RKO (cell line): ENCODE measurements at regions not wholly inside any gene's neighbourhood (a gene's known extent, or its start where the extent isn't known, plus 50 kb on each side); places are given as distances from the start of the nearest gene placed in this dataset.
"Not testable (repeated sequence)": the region's sequence is repeated elsewhere in the genome, so short reads cannot be mapped to it uniquely, and the experiment has no call there.

ENCODE experiments used
- DNase-seq: peaks from one replicate; pipeline ENCODE4 v3.0.0-alpha.2; 2016; ENCODE audit warnings: low spot score

DNA sequence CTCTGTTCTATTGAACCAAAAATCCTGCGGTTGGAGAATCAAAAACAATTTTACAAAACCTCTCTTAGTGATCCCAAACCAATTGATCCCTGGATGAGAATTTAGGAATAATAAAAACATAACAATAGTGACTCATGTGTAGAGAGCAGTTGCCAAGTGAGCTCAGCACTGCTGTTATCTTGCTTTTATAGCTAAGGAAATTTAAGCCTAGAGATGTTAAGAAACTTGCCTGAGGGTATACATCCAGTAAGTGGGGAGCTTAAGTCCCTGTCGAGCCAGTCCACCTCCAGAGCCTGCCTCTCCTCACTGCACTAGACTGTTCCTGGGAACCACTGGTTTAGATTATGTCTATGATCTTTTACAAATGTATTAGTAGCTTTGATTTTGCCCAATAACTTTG is 358.4 kb upstream of the LMCD1 start:
- no peak for DNase-seq

DNA sequence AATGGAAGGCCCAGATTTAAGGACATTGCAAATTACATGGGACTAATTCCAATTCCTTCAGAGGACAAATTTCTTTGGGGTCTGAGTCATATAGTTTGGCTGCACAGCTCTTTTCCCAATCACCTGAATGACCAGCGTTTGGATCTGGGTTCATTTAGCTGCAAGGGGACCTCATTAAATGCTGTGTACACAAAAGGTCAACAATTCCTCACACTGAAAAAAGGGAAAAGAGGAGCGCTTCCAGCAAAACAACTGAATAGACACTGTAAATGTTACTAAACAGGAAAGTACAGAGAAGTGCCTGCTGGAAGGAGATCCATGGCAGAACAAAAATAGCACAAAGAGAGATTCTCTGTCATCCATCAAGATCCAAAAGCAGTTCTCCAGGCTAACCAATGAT is 356.0 kb upstream of the LMCD1 start:
- DNase-seq = no peak

GRCh38 chr3:8147711-8148110 is 353.9 kb upstream of the LMCD1 start:
- DNase-seq = no peak

DNA sequence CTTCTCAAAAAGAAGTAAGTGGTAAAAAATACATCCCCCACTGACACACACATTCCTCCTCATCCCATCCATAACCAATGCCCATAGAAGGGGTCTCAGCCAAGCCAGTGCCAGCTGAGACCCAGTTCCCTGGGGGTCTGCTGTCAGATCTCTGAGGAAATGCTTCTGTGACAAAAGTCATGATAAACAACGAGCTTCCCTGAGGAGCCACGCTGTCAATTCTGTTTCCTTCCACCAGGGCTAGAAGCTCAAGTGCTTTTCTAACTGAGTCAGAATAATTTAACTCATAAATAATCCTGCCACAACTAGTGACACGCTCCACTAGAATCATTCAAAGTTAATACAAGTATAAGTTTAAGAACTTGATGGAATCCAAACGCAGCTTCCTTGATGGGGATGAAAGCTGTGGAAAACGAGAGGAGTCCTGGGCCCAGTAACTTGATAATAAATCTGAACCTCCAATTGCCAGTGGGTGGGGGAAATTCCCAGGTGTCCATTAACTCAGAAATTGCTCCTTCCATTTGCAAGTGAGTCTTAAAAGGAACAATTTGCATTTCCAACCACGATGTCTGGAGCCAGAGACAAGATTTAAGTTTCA is 348.7 kb upstream of the LMCD1 start:
- DNase-seq = no peak

- no peak for DNase-seq
Observed at GRCh38 chr3:8153800-8154199, 347.8 kb upstream of the LMCD1 start.

DNA sequence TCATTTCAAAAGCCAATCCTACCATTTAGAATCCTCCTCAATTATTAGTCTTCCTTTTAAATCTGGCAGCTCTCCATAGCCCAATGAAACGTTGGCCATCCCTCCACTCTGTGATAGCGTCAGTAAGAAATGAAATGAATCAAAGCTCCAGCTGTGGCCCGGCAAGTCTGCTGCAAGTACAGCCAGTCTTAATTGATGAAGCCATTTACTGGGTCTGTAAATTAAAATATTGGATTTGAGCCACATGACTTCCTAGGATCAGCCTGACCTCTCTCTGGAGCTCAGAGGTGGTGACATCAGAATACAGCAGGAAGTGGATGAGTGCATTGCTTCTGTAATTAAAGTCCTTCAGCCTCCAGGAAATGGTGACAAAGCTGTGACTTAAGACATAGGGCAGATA is 347.0 kb upstream of the LMCD1 start:
- no peak for DNase-seq

- no peak for DNase-seq
Observed at GRCh38 chr3:8156138-8156537, 345.5 kb upstream of the LMCD1 start.

DNA sequence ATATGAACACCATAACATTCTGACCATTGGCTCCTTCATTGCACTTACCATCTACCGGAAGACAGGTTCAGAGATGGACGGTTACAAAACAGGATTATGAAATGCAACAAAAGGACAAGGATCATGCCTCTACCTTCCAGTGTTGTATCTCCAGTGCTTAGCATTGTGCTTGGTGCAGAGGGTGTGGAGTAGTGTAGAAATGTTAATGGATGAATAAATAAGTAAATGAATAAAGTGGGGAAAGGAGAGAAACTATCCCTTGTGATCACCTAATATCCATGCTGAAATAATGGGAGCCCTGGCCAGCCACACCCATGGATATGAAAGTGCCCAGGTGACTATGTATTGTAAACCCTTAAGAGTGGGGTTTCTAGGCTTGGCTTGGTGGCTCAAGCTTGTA is 344.8 kb upstream of the LMCD1 start:
- DNase-seq = no peak

- no peak for DNase-seq
Observed at GRCh38 chr3:8157640-8158039, 344.0 kb upstream of the LMCD1 start.

GRCh38 chr3:8164145-8164544 is 337.5 kb upstream of the LMCD1 start:
- DNase-seq = peak; percentile 29

GRCh38 chr3:8166014-8166413 is 335.6 kb upstream of the LMCD1 start:
- no peak for DNase-seq

GRCh38 chr3:8170971-8171508 is 330.6 kb upstream of the LMCD1 start:
- DNase-seq = no peak

- no peak for DNase-seq
Observed at GRCh38 chr3:8173892-8174291, 327.7 kb upstream of the LMCD1 start.

GRCh38 chr3:8176759-8177483 is 324.7 kb upstream of the LMCD1 start:
- not testable (repeated sequence) for DNase-seq

- not testable (repeated sequence) for DNase-seq
Observed at GRCh38 chr3:8178516-8178915, 323.1 kb upstream of the LMCD1 start.

DNA sequence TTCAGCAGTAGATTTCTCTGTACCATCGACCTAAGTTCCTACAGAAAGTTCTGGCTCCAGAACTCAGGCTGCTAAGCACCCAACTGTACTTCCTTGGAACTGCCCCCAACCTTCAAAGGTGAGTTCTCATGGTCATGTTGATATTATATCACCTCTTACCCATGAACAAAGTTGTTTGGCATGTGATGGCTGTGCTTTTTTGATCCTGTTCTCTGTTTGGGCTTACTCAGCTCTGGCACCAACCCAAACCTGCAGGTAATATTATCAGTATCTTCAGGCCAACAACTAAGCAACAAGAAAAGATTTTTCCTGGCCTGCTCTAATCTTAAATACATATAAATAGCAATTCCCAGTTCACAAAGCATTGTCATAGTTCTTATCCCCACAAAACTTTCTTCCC is 318.7 kb upstream of the LMCD1 start:
- DNase-seq = no peak

GRCh38 chr3:8183627-8184026 is 318.0 kb upstream of the LMCD1 start:
- DNase-seq = no peak

DNA sequence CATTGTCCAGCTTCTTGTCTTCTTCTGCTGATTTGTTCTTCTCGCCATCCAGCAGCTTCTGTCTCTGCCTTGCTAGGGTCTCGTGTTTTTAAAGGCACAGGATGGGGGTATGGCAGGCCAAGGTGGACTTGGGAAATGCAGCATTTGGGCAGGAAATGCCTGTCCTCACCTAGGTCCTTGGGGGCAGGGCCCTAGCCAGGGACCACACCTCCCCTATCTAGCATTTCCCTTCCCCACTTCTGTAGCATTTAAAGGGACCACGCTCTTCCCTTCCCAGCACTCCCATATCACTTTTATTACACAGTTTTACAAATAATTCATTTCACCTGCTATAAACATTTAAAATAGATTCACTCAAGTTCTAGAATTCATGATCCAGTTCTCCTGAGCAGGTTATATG is 315.4 kb upstream of the LMCD1 start:
- DNase-seq = no peak

DNA sequence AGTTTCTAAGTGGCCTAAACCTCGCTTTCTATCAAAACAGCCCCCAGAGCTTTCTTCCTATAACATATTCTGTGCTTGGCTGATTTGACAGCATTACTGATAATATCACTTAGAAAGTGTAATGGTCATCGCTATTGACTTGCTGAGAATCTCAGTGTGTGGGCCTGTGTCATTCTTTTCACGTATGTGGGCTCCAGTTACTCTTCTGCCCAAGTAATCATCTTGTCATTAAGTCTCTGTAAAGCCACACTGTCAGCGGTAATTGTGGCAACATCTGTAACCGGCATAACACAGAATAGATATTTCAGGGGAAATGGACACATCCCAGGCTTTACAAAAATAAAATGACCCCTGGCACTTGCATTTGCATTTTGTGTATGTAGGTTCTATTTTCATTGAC is 313.6 kb upstream of the LMCD1 start:
- no peak for DNase-seq

DNA sequence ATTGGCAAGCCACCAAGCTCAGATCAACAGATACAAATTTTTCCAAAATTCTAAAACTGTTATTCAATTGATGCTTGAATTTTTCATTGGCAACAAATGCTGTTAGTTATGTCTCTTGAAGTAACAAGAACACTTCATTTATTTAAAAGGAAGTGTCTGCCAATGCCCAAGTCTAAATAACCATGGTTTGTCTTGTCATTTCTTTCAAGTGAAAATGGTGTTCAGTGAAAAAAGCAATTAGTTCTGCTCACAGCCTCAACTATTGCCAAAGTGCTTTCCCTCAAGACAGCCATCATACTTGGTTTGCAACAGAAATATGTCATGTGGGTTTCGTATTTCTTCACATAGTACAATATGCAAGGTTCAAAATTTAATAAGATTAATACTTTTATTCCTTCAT is 312.6 kb upstream of the LMCD1 start:
- no peak for DNase-seq

DNA sequence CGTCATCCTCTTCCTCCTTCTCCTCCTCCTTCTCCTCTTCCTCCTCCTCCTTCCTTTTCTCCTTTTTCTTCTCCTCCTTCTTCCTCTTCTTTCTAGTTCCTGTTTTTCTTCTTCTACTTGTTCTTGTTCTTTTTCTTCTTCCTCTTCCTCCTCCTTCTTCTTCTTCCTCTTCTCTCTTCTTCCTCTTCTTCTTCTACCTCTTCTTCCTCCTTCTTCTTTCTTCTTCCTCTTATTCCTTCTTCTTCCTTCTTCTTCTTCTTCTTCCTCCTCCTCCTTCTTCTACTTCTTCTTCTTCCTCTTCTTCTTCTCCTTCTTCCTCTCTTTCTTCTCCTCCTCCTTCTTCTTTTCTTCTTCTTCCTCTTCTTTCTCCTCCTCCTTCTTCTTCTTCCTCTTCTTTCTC is 310.2 kb upstream of the LMCD1 start:
- DNase-seq = no peak

GRCh38 chr3:8197384-8197783 is 304.2 kb upstream of the LMCD1 start:
- DNase-seq = no peak

GRCh38 chr3:8198605-8199004 is 303.0 kb upstream of the LMCD1 start:
- no peak for DNase-seq

- DNase-seq = no peak
Observed at GRCh38 chr3:8200996-8201395, 300.6 kb upstream of the LMCD1 start.
